Astrocyte (in vitro differentiated cells and primary cell): ENCODE measurements at regions not wholly inside any gene's neighbourhood (a gene's known extent, or its start where the extent isn't known, plus 50 kb on each side); places are given as distances from the start of the nearest gene placed in this dataset.
A peak's percentile ranks its signal among the peaks of the same experiment; 100 is the strongest.
"Not testable (repeated sequence)": the region's sequence is repeated elsewhere in the genome, so short reads cannot be mapped to it uniquely, and the experiment has no call there.

ENCODE experiments used
- DNase-seq: peaks from one replicate; pipeline ENCODE4 v3.0.0-alpha.2; 2010; ENCODE audit warnings: low read depth
- FAIRE-seq: peaks from 2 replicates; lab custom pipeline; 2011; peaks lifted over from hg19 to GRCh38; lab: Jason Lieb, UNC
- H2AFZ ChIP-seq: 2 replicates; pipeline ENCODE4 v1.6.0; 2012; ENCODE audit warnings: low read depth, low read length, inconsistent platforms
- H3K27ac ChIP-seq: 2 replicates; pipeline ENCODE4 v1.5.1; 2011; ENCODE audit warnings: low read depth, low read length, inconsistent platforms
- H3K27me3 ChIP-seq: 2 replicates; pipeline ENCODE4 v1.6.0; 2011; ENCODE audit warnings: low read length, inconsistent platforms; ENCODE audit not compliant: insufficient read depth
- H3K36me3 ChIP-seq: 2 replicates; pipeline ENCODE4 v1.5.1; 2011; ENCODE audit warnings: low read length, inconsistent platforms; ENCODE audit not compliant: insufficient read depth
- H3K4me1 ChIP-seq: 2 replicates; pipeline ENCODE4 v1.5.1; 2011; ENCODE audit warnings: low read length, inconsistent platforms; ENCODE audit not compliant: insufficient read depth
- H3K4me2 ChIP-seq: 2 replicates; pipeline ENCODE4 v1.6.0; 2012; ENCODE audit warnings: low read length, inconsistent platforms
- H3K4me3 ChIP-seq: 2 replicates; pipeline ENCODE4 v1.5.1; 2011; ENCODE audit warnings: low read depth, mild to moderate bottlenecking, low read length, inconsistent platforms; ENCODE audit not compliant: insufficient read depth
- H3K79me2 ChIP-seq: 2 replicates; pipeline ENCODE4 v1.6.0; 2012; ENCODE audit warnings: mild to moderate bottlenecking, low read length, inconsistent platforms; ENCODE audit not compliant: insufficient read depth
- H3K9ac ChIP-seq: 2 replicates; pipeline ENCODE4 v1.6.0; 2012; ENCODE audit warnings: mild to moderate bottlenecking, low read length, inconsistent platforms
- H3K9me3 ChIP-seq: 2 replicates; pipeline ENCODE4 v1.5.1; 2012; ENCODE audit warnings: low read depth, mild to moderate bottlenecking, low read length, inconsistent platforms; ENCODE audit not compliant: insufficient read depth
- H4K20me1 ChIP-seq: 2 replicates; pipeline ENCODE4 v1.6.0; 2012; ENCODE audit warnings: low read length, inconsistent platforms; ENCODE audit not compliant: insufficient read depth
- H3K27ac Mint-ChIP-seq: one replicate; pipeline ENCODE4 v1.8.0; 2021; ENCODE audit warnings: mild to moderate bottlenecking, mixed read lengths; ENCODE audit not compliant: unreplicated experiment
- H3K27me3 Mint-ChIP-seq: one replicate; pipeline ENCODE4 v1.8.0; 2021; ENCODE audit warnings: low read depth, mixed read lengths; ENCODE audit not compliant: unreplicated experiment
- H3K36me3 Mint-ChIP-seq: one replicate; pipeline ENCODE4 v1.8.0; 2021; ENCODE audit warnings: low read depth, mixed read lengths; ENCODE audit not compliant: unreplicated experiment
- H3K4me1 Mint-ChIP-seq: one replicate; pipeline ENCODE4 v1.8.0; 2021; ENCODE audit warnings: low read depth, mixed read lengths; ENCODE audit not compliant: unreplicated experiment
- H3K4me3 Mint-ChIP-seq: one replicate; pipeline ENCODE4 v1.8.0; 2021; ENCODE audit warnings: mild to moderate bottlenecking, moderate library complexity, mixed read lengths; ENCODE audit not compliant: unreplicated experiment
- H3K9me3 Mint-ChIP-seq: one replicate; pipeline ENCODE4 v1.8.0; 2021; ENCODE audit warnings: mild to moderate bottlenecking, mixed read lengths; ENCODE audit not compliant: unreplicated experiment
- EZH2 ChIP-seq: IDR thresholded peaks from 2 replicates; pipeline ENCODE4 v1.6.1; 2012; ENCODE audit warnings: mild to moderate bottlenecking, low read length, inconsistent platforms; ENCODE audit not compliant: insufficient read depth
- TF ChIP-seq, protein P1 (sequence below): IDR thresholded peaks from 2 replicates; pipeline ENCODE4 v1.5.1; 2011; ENCODE audit warnings: low read depth, mild to moderate bottlenecking, inconsistent platforms, low read length, moderate library complexity; ENCODE audit not compliant: insufficient read depth

DNA sequence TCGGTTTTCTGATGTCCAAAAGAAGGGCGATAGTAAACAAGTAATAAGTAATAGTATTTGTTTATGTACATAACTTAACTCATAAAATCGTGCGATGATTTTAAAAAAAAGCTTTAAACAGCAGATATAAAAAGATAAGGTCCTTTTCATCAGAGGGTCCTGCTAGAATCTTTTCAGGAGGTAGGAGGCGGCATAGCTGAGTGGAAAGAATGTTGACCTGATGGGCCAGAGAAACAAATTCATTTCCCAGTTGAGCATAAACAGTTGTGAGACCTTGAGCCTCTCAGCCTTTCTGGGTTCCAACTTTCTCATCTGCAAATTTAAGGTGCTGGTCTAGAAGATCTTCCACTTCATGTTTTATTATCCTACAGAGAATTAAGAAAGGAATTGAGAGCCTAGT lies 173.5 kb downstream of the LACC1 start:
- H3K4me2 ChIP-seq, result peak overlapping the region; percentile 65
- Mint-ChIP-seq H3K27ac (peak overlapping the region; percentile 94), H3K4me1 (peaks cover 24% of the 10 kb centered on the region)

DNA sequence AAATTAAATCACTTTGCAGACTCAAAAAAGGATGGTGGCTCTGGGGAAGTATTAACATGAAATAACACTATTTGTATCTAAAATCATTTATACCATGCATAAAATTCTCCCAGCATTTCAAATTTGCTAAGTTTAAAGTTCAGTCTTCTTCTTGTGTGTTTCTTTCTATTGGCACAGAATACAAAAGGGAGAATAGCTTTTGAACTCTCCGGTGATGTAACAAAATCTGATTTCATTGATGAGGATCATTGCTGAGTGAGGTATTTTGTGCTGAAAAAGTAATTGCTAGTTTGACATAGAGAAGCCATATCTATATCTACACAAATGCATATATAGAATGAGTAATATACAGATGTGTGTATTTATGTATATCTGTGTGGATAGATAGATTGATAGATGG lies 174.8 kb downstream of the LACC1 start:
- Histone ChIP-seq H3K4me2 (no peak overlapping the region), H3K4me1 (peaks cover 15% of the 10 kb centered on the region), H4K20me1 (no peaks in the 10 kb centered on the region), H3K27ac (no peak overlapping the region), H2AFZ (no peak overlapping the region), H3K9ac (no peak overlapping the region), H3K4me3 (no peak overlapping the region), H3K9me3 (no peaks in the 10 kb centered on the region), H3K27me3 (no peaks in the 10 kb centered on the region), H3K79me2 (no peaks in the 10 kb centered on the region), H3K36me3 (no peaks in the 10 kb centered on the region)
- H3K27ac Mint-ChIP-seq, result no peak overlapping the region
- no peak overlapping the region for H3K4me3 Mint-ChIP-seq
- TF ChIP-seq EZH2, result no peak
- TF ChIP-seq, protein P1, sequence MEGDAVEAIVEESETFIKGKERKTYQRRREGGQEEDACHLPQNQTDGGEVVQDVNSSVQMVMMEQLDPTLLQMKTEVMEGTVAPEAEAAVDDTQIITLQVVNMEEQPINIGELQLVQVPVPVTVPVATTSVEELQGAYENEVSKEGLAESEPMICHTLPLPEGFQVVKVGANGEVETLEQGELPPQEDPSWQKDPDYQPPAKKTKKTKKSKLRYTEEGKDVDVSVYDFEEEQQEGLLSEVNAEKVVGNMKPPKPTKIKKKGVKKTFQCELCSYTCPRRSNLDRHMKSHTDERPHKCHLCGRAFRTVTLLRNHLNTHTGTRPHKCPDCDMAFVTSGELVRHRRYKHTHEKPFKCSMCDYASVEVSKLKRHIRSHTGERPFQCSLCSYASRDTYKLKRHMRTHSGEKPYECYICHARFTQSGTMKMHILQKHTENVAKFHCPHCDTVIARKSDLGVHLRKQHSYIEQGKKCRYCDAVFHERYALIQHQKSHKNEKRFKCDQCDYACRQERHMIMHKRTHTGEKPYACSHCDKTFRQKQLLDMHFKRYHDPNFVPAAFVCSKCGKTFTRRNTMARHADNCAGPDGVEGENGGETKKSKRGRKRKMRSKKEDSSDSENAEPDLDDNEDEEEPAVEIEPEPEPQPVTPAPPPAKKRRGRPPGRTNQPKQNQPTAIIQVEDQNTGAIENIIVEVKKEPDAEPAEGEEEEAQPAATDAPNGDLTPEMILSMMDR, result no peak
- H3K27me3 Mint-ChIP-seq, result no peaks in the 10 kb centered on the region
- no peaks in the 10 kb centered on the region for H3K36me3 Mint-ChIP-seq
- peaks cover 24% of the 10 kb centered on the region for H3K4me1 Mint-ChIP-seq
- no peaks in the 10 kb centered on the region for H3K9me3 Mint-ChIP-seq
- FAIRE-seq (no peak), DNase-seq (no peak)

More for the DNA sequence above, 173.5 kb downstream of the LACC1 start:
- no peaks in the 10 kb centered on the region for H3K36me3 ChIP-seq
- H2AFZ ChIP-seq, result peak overlapping the region; percentile 60
- Mint-ChIP-seq H3K36me3 (no peaks in the 10 kb centered on the region), H3K27me3 (peaks cover 4% of the 10 kb centered on the region), H3K9me3 (no peaks in the 10 kb centered on the region), H3K4me3 (no peak overlapping the region)
- no peaks in the 10 kb centered on the region for H3K9me3 ChIP-seq
- FAIRE-seq (no peak), DNase-seq (no peak)
- H3K9ac ChIP-seq, result no peak overlapping the region
- H3K79me2 ChIP-seq, result no peaks in the 10 kb centered on the region
- H3K27me3 ChIP-seq, result no peaks in the 10 kb centered on the region
- H3K4me1 ChIP-seq, result peaks cover 15% of the 10 kb centered on the region
- no peak overlapping the region for H3K4me3 ChIP-seq
- no peaks in the 10 kb centered on the region for H4K20me1 ChIP-seq
- no peak for TF ChIP-seq EZH2
- TF ChIP-seq, protein P1, result no peak
- no peak overlapping the region for H3K27ac ChIP-seq

DNA sequence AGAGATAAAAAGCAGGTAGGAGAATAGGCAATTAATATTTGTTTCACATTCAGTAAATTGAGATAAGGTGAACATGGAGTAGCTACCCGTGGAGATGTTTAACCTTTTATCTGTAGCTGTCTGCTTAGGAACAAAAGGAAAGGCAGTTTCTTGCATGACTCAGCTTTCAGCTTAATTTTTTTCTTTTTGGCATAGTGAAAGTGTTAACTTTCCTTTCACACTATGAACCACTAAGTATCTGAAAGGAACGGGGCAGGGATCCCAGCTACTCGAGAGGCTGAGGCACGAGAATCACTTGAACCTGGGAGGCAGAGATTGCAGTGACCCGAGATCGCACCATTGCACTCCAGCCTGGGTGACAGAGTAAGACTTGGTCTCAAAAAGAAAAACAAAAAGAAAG lies 176.0 kb downstream of the LACC1 start:
- peak overlapping the region; percentile 65 for H3K4me2 ChIP-seq
- not testable (repeated sequence) for H3K79me2 ChIP-seq, H3K4me3 Mint-ChIP-seq, H3K9me3 Mint-ChIP-seq, H3K27me3 Mint-ChIP-seq, H3K4me3 ChIP-seq, H3K36me3 Mint-ChIP-seq, H4K20me1 ChIP-seq, H3K9ac ChIP-seq, H3K27me3 ChIP-seq, FAIRE-seq, H3K9me3 ChIP-seq, H3K36me3 ChIP-seq, H3K27ac ChIP-seq
- peak overlapping the region; percentile 98 for H3K27ac Mint-ChIP-seq
- H3K4me1 Mint-ChIP-seq, result peaks cover 24% of the 10 kb centered on the region
- peaks cover 15% of the 10 kb centered on the region for H3K4me1 ChIP-seq
- peak; percentile 9 for DNase-seq
- H2AFZ ChIP-seq, result peak overlapping the region; percentile 50
